Colonic mucosa (tissue), 4 donors: ENCODE measurements at regions not wholly inside any gene's neighbourhood (a gene's known extent, or its start where the extent isn't known, plus 50 kb on each side); places are given as distances from the start of the nearest gene placed in this dataset.

Source experiments
- DNase-seq: peaks from one replicate; pipeline ENCODE4 v3.0.0-alpha.2; 2020
- H3K27ac ChIP-seq: fragments of 200-600 bp; one replicate; pipeline ENCODE4 v1.8.0; 2021
- H3K27me3 ChIP-seq: fragments of 200-600 bp; one replicate; pipeline ENCODE4 v1.8.0; 2021
- H3K36me3 ChIP-seq: fragments of 200-600 bp; one replicate; pipeline ENCODE4 v1.8.0; 2021
- H3K4me1 ChIP-seq: fragments of 200-600 bp; one replicate; pipeline ENCODE4 v1.8.0; 2021; ENCODE audit warnings: mild to moderate bottlenecking
- H3K4me3 ChIP-seq: fragments of 200-600 bp; one replicate; pipeline ENCODE4 v1.8.0; 2021
- H3K9ac ChIP-seq, 2 donors: one replicate each; pipeline ENCODE4 v1.7.0; 2013; ENCODE audit warnings: control low read depth in 2 of 2, low read depth in 2 of 2, low read length in 2 of 2
- H3K9me3 ChIP-seq: fragments of 200-600 bp; one replicate; pipeline ENCODE4 v1.8.0; 2021
- CTCF ChIP-seq: fragments of 200-600 bp; IDR thresholded peaks from one replicate; pipeline ENCODE4 v1.8.0; 2022; ENCODE audit warnings: antibody characterized with exemption, mild to moderate bottlenecking
- intact Hi-C: fragments of 100-400 bp; cut with DNase I; formaldehyde crosslinking; loops from one replicate; pipeline ENCODE4 v1.14.1; 2022
- donor health status: healthy.
- donor health status: DM: no; HTN: no; CAD: no.
- donor health status: DM: no; HTN: no; CAD: no.

GRCh38 chr11:134582770-134583095 lies 170.7 kb upstream of the B3GAT1 start:
- Histone ChIP-seq H3K9me3 (no peaks in the 10 kb centered on the region), H3K27me3 (no peaks in the 10 kb centered on the region), H3K4me3 (no peak overlapping the region), H3K4me1 (no peaks in the 10 kb centered on the region), H3K36me3 (no peaks in the 10 kb centered on the region), H3K9ac (no peak overlapping the region), H3K27ac (no peak overlapping the region)
- intact Hi-C loops = loop anchor here (10.0 kb wide), 1 partner anchor 218 kb away; no protein-coding TSS in a partner anchor
- DNase-seq = no peak
- TF ChIP-seq CTCF = no peak

GRCh38 chr11:134581966-134582769 lies 170.1 kb upstream of the B3GAT1 start:
- Histone ChIP-seq H3K27ac (no peak overlapping the region), H3K4me3 (no peak overlapping the region), H3K9me3 (no peaks in the 10 kb centered on the region), H3K9ac (no peak overlapping the region), H3K4me1 (no peaks in the 10 kb centered on the region), H3K27me3 (no peaks in the 10 kb centered on the region), H3K36me3 (no peaks in the 10 kb centered on the region)
- DNase-seq = no peak
- TF ChIP-seq CTCF = no peak
- intact Hi-C loops = loop anchor here (10.0 kb wide), 1 partner anchor 217 kb away; no protein-coding TSS in a partner anchor

GRCh38 chr11:134581121-134581626 lies 169.1 kb upstream of the B3GAT1 start:
- Histone ChIP-seq H3K4me3 (no peak overlapping the region), H3K36me3 (no peaks in the 10 kb centered on the region), H3K4me1 (no peaks in the 10 kb centered on the region), H3K9me3 (no peaks in the 10 kb centered on the region), H3K27ac (no peak overlapping the region), H3K9ac (no peak overlapping the region), H3K27me3 (no peaks in the 10 kb centered on the region)
- no peak for TF ChIP-seq CTCF
- intact Hi-C loops = loop anchor here (10.0 kb wide), 1 partner anchor 216 kb away; no protein-coding TSS in a partner anchor
- no peak for DNase-seq

GRCh38 chr11:134580610-134580975 lies 168.6 kb upstream of the B3GAT1 start:
- TF ChIP-seq CTCF = no peak
- no peaks in the 10 kb centered on the region for H3K27me3 ChIP-seq

GRCh38 chr11:134579724-134580609 lies 167.9 kb upstream of the B3GAT1 start:
- Histone ChIP-seq H3K4me3 (no peak overlapping the region), H3K36me3 (no peaks in the 10 kb centered on the region), H3K27me3 (no peaks in the 10 kb centered on the region), H3K27ac (no peak overlapping the region), H3K4me1 (no peaks in the 10 kb centered on the region), H3K9me3 (no peaks in the 10 kb centered on the region), H3K9ac (no peak overlapping the region)
- intact Hi-C loops = loop anchor here (5.0 to 10.0 kb wide), 2 partner anchors 188 to 215 kb away; no protein-coding TSS in a partner anchor
- DNase-seq = no peak
- TF ChIP-seq CTCF = no peak

More at GRCh38 chr11:134580610-134580975, 168.6 kb upstream of the B3GAT1 start:
- H3K36me3 ChIP-seq = no peaks in the 10 kb centered on the region
- no peaks in the 10 kb centered on the region for H3K4me1 ChIP-seq
- no peak overlapping the region for H3K4me3 ChIP-seq
- H3K9ac ChIP-seq = no peak overlapping the region
- DNase-seq = no peak
- H3K27ac ChIP-seq = no peak overlapping the region
- intact Hi-C loops = loop anchor here (10.0 kb wide), 1 partner anchor 216 kb away; no protein-coding TSS in a partner anchor
- no peaks in the 10 kb centered on the region for H3K9me3 ChIP-seq
